D721Med (cell line): ENCODE measurements at regions not wholly inside any gene's neighbourhood (a gene's known extent, or its start where the extent isn't known, plus 50 kb on each side); places are given as distances from the start of the nearest gene placed in this dataset.

ENCODE experiments used
- DNase-seq: peaks from one replicate; pipeline ENCODE4 v3.0.0; 2011; ENCODE audit warnings: low spot score; ENCODE audit not compliant: insufficient read length
- FAIRE-seq: peaks from 2 replicates; lab custom pipeline; 2011; peaks lifted over from hg19 to GRCh38; lab: Jason Lieb, UNC
- TF ChIP-seq, protein P1 (sequence below): IDR thresholded peaks from 2 replicates; pipeline ENCODE4 v1.5.1; 2012; ENCODE audit warnings: mild to moderate bottlenecking, control low read depth; ENCODE audit not compliant: insufficient read depth; ENCODE audit errors: missing control alignments

DNA sequence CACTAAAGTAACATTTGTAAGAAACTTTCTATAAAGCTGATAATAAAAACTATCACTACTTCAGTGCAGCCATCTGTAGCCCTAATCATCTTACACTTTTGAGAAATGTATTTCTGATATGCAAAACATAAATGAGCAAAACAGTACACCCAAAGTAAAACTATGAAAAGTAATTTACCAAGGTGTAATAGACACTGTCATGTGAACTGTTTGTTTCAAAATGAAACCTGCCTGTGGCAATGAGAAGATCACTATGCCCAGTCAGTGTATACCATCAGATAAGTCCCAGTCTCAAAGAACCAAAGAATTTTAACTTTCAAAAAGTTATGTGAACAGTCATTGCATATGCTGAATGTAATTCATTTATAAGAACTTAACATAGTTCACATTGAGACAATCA is 398.1 kb downstream of the CDC14C start:
- TF ChIP-seq, protein P1, sequence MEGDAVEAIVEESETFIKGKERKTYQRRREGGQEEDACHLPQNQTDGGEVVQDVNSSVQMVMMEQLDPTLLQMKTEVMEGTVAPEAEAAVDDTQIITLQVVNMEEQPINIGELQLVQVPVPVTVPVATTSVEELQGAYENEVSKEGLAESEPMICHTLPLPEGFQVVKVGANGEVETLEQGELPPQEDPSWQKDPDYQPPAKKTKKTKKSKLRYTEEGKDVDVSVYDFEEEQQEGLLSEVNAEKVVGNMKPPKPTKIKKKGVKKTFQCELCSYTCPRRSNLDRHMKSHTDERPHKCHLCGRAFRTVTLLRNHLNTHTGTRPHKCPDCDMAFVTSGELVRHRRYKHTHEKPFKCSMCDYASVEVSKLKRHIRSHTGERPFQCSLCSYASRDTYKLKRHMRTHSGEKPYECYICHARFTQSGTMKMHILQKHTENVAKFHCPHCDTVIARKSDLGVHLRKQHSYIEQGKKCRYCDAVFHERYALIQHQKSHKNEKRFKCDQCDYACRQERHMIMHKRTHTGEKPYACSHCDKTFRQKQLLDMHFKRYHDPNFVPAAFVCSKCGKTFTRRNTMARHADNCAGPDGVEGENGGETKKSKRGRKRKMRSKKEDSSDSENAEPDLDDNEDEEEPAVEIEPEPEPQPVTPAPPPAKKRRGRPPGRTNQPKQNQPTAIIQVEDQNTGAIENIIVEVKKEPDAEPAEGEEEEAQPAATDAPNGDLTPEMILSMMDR, result no peak
- no peak for DNase-seq
- no peak for FAIRE-seq

DNA sequence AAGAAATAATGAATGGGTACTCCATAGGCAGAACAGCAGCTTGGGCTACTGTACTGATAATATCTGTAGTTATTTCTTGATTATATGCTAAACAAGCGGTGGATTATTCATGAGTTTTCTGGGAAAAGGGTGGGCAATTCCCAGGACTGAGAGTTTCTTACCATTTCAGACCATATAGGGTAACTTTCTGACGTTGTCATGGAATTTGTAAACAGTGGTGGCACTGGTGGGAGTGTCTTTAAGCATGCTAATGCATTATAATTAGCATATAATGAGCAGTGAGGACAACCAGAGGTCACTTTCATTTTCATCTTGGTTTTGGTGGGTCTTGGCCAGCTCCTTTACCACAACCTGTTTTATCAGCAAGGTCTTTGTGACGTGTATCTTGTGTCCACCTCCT is 399.7 kb downstream of the CDC14C start:
- FAIRE-seq, result no peak
- TF ChIP-seq, protein P1, result no peak
- DNase-seq, result no peak

DNA sequence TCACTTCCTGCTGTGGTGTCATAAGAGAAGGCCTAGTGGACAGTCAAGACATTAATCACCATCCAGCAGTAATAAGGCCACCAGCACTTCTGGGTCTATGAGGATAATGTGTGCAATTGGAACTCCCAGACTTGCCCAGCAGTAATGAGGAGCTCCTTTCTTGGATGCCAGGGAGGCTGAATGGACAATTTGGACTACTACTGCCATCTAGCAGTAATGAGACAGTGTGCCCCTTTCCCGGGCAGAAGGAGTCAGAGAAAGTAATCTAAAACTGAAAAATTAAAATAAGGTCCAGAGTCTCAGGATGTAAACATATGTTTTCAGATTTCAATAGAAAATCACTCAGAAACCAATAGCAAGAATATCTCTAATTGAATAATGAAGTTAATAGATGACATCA is 400.4 kb downstream of the CDC14C start:
- FAIRE-seq, result no peak
- TF ChIP-seq, protein P1, result peak; percentile 40
- DNase-seq, result no peak

DNA sequence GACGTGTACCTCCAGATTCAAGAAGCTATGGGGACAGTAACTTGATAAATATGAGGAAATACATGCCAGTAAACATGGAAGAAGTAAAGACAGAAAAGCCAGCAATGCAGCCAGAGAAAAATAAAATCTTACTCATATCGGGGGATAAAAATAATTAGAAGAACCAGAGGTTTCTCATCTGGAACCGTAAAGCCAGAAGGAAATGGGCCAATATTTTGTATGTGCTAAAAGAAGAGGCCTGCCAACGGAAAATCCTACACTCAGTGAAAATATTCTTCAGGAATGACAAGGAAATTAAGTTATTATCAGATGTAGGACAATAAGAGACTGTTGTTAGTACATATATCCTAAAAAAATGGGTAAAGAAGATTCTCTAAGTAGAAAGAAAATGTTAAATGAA is 401.2 kb downstream of the CDC14C start:
- TF ChIP-seq, protein P1, result no peak
- DNase-seq, result no peak
- no peak for FAIRE-seq

DNA sequence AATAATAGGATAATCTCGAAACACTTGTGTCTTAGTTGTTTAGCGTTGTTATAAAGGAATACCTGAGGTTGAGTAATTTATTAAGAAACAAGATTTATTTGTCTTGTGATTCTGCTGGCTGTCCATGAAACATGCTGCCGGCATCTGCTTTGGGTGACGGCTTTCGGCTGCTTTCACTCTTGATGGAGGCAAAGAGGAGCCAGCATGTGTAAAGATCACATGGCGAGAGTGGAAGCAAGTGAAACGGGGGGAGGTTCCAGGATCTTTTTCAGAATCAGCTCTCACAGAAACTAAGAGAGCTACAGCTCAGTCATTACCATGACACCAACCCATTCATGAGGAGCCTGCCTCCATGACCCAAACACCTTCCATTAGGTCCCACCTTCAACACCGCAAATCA is 402.8 kb downstream of the CDC14C start:
- TF ChIP-seq, protein P1, result no peak
- DNase-seq, result no peak
- FAIRE-seq, result no peak

DNA sequence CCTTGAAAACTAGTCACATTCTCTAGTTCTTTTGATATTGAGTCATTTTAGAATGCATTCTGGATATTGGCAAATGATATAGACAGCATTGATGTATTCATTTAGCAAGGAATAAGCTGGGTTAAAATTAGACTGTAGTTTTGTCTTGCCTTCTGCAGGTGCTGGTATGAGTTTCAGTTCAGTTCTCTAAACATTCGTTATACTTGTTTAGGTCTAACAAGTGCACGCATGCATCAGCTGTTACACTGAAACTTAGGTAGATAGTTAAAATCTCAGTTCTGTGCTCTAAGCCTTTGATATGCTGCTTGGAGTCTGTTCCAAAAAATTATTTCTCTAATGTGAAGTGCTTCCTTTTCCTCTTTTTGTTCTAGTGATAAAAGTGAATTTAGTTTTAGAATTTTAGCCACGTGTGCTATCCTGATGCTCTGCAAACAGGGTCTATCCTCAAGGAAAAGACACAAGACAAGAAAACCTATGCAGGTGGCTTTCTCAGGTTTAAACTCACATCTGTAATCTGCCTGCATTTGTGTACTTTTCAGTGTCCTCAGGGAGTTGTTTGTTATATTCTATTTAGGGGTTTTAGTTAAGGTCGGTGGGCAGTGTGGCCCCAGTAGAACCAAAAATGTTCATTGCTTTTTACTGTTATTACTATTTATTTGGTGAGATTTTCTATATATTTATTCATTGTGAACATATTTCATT is 409.0 kb downstream of the CDC14C start:
- TF ChIP-seq, protein P1, result no peak
- no peak for DNase-seq
- FAIRE-seq, result no peak

DNA sequence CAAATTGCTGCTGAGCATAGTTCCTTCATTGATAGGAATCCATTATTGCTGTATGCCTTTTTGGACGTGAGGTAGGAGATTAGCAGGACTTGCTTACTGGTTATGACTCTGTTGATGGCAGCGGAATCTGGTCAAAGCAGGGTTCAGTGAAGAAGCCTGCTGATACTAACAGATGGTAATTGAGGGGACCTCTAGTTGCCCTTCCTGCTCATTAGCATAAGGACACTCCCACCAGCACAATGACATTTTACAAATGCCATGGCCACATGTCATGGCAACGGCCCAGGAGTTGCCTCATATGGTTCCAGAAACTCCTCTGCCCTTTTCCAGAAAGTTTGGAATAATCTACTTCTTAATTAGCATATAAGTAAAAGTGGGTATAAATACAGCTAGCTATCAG is 417.5 kb downstream of the CDC14C start:
- FAIRE-seq (no peak), DNase-seq (no peak)
- TF ChIP-seq, protein P1, result no peak
